Epithelial cell of esophagus (primary cell): ENCODE measurements at regions not wholly inside any gene's neighbourhood (a gene's known extent, or its start where the extent isn't known, plus 50 kb on each side); places are given as distances from the start of the nearest gene placed in this dataset.
"Not testable (repeated sequence)": the region's sequence is repeated elsewhere in the genome, so short reads cannot be mapped to it uniquely, and the experiment has no call there.

Experiments
- DNase-seq: peaks from one replicate; pipeline ENCODE4 v3.0.0; 2010; ENCODE audit warnings: low read depth
- H3K4me3 ChIP-seq: 2 replicates; pipeline ENCODE4 v1.5.1; 2011; ENCODE audit warnings: mild to moderate bottlenecking, low read length, control low read depth
- CTCF ChIP-seq: IDR thresholded peaks from 2 replicates; pipeline ENCODE4 v1.5.1; 2011; ENCODE audit warnings: low read depth, mild to moderate bottlenecking, low read length, control low read depth, inconsistent platforms; ENCODE audit not compliant: insufficient read depth; ENCODE audit errors: missing control alignments

- no peak for DNase-seq
- no peak overlapping the region for H3K4me3 ChIP-seq
- TF ChIP-seq CTCF = no peak
These were observed 237.4 kb upstream of the ACVR2A start for GRCh38 chr2:147607379-147607778.

GRCh38 chr2:147603876-147604275, 241.0 kb upstream of the ACVR2A start:
- peak; percentile 41 for DNase-seq
- TF ChIP-seq CTCF = no peak
- no peak overlapping the region for H3K4me3 ChIP-seq

GRCh38 chr2:147603447-147603846, 241.4 kb upstream of the ACVR2A start:
- no peak overlapping the region for H3K4me3 ChIP-seq
- peak; percentile 64 for DNase-seq
- TF ChIP-seq CTCF = no peak

GRCh38 chr2:147600646-147601045, 244.2 kb upstream of the ACVR2A start:
- no peak for TF ChIP-seq CTCF
- no peak for DNase-seq
- H3K4me3 ChIP-seq = no peak overlapping the region

GRCh38 chr2:147600223-147600622, 244.6 kb upstream of the ACVR2A start:
- H3K4me3 ChIP-seq = no peak overlapping the region
- TF ChIP-seq CTCF = no peak
- peak; percentile 6 for DNase-seq

GRCh38 chr2:147595200-147595599, 249.6 kb upstream of the ACVR2A start:
- DNase-seq = no peak
- no peak for TF ChIP-seq CTCF
- no peak overlapping the region for H3K4me3 ChIP-seq

- H3K4me3 ChIP-seq = no peak overlapping the region
- no peak for TF ChIP-seq CTCF
- DNase-seq = no peak
These were observed 250.8 kb upstream of the ACVR2A start for GRCh38 chr2:147594038-147594437.

GRCh38 chr2:147592784-147593183, 252.0 kb upstream of the ACVR2A start:
- DNase-seq, H3K4me3 ChIP-seq: not testable (repeated sequence)
